ENCODE measurements at regions not wholly inside any gene's neighbourhood (a gene's known extent, or its start where the extent isn't known, plus 50 kb on each side); places are given as distances from the start of the nearest gene placed in this dataset.

- TF ChIP-seq, protein P1, sequence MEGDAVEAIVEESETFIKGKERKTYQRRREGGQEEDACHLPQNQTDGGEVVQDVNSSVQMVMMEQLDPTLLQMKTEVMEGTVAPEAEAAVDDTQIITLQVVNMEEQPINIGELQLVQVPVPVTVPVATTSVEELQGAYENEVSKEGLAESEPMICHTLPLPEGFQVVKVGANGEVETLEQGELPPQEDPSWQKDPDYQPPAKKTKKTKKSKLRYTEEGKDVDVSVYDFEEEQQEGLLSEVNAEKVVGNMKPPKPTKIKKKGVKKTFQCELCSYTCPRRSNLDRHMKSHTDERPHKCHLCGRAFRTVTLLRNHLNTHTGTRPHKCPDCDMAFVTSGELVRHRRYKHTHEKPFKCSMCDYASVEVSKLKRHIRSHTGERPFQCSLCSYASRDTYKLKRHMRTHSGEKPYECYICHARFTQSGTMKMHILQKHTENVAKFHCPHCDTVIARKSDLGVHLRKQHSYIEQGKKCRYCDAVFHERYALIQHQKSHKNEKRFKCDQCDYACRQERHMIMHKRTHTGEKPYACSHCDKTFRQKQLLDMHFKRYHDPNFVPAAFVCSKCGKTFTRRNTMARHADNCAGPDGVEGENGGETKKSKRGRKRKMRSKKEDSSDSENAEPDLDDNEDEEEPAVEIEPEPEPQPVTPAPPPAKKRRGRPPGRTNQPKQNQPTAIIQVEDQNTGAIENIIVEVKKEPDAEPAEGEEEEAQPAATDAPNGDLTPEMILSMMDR (IDR thresholded peaks at IDR 0.05; ENCODE audit: low read depth, low read length, missing input control) = no peak
- TF ChIP-seq FOXA2 (IDR thresholded peaks at IDR 0.05) = no peak
- TF ChIP-seq SP1 (IDR thresholded peaks at IDR 0.05) = no peak
- no peak for TF ChIP-seq ZBTB33 (IDR thresholded peaks at IDR 0.05)
- TF ChIP-seq ATF3 (IDR thresholded peaks at IDR 0.05) = no peak
- TF ChIP-seq FOXA1 (IDR thresholded peaks at IDR 0.05) = no peak
Measured at GRCh38 chr10:108982159-108982558, 941.2 kb downstream of the XPNPEP1 start.

All from liver (tissue), 3 donors.